Type B pancreatic cell (in vitro differentiated cells): ENCODE measurements at regions not wholly inside any gene's neighbourhood (a gene's known extent, or its start where the extent isn't known, plus 50 kb on each side); places are given as distances from the start of the nearest gene placed in this dataset.
"Not testable (repeated sequence)": the region's sequence is repeated elsewhere in the genome, so short reads cannot be mapped to it uniquely, and the experiment has no call there.

Source experiments
- DNase-seq: peaks from one replicate; pipeline ENCODE4 v3.0.0; 2021; ENCODE audit warnings: mixed read lengths; ENCODE audit not compliant: unreplicated experiment; ENCODE audit errors: extremely low spot score
- H3K27ac Mint-ChIP-seq: 2 replicates; pipeline ENCODE4 v1.8.0; 2021; ENCODE audit warnings: mild to moderate bottlenecking, mixed read lengths
- H3K27me3 Mint-ChIP-seq: 2 replicates; pipeline ENCODE4 v1.8.0; 2021; ENCODE audit warnings: mixed read lengths
- H3K36me3 Mint-ChIP-seq: 2 replicates; pipeline ENCODE4 v1.8.0; 2021; ENCODE audit warnings: mixed read lengths
- H3K4me1 Mint-ChIP-seq: one replicate; pipeline ENCODE4 v1.8.0; 2021; ENCODE audit warnings: mixed read lengths; ENCODE audit not compliant: unreplicated experiment
- H3K4me3 Mint-ChIP-seq: 2 replicates; pipeline ENCODE4 v1.8.0; 2021; ENCODE audit warnings: mild to moderate bottlenecking, mixed read lengths
- H3K9me3 Mint-ChIP-seq: 2 replicates; pipeline ENCODE4 v1.8.0; 2021; ENCODE audit warnings: mixed read lengths
- TF ChIP-seq, protein P1 (sequence below): fragments of 200-600 bp; sonication (generic); conservative IDR thresholded peaks from 2 replicates; pipeline ENCODE4 v1.5.0; 2021; ENCODE audit warnings: antibody characterized with exemption, mild to moderate bottlenecking

DNA sequence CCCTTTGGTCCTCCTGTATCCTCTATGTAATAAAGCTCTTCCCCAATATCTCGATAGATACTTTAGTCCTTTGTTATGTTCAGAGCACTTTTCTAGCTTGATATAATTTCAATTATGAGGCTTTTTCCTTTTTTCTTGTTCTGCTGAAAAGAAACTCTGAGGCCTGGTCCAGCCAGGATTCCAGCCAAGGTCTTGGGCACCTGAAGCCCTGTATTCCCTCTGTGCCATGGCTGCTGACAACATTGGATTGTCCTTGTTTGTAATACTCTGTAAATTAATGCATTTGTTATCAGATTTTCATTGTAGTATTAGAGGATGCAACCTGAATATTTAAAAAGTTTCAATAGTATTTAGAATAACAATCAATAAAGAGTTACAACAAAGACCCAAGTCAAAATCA is 67.9 kb upstream of the ADAMTS5 start:
- TF ChIP-seq, protein P1, sequence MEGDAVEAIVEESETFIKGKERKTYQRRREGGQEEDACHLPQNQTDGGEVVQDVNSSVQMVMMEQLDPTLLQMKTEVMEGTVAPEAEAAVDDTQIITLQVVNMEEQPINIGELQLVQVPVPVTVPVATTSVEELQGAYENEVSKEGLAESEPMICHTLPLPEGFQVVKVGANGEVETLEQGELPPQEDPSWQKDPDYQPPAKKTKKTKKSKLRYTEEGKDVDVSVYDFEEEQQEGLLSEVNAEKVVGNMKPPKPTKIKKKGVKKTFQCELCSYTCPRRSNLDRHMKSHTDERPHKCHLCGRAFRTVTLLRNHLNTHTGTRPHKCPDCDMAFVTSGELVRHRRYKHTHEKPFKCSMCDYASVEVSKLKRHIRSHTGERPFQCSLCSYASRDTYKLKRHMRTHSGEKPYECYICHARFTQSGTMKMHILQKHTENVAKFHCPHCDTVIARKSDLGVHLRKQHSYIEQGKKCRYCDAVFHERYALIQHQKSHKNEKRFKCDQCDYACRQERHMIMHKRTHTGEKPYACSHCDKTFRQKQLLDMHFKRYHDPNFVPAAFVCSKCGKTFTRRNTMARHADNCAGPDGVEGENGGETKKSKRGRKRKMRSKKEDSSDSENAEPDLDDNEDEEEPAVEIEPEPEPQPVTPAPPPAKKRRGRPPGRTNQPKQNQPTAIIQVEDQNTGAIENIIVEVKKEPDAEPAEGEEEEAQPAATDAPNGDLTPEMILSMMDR = no peak
- DNase-seq = no peak
- Mint-ChIP-seq H3K27ac (no peak overlapping the region), H3K9me3 (peaks cover 4% of the 10 kb centered on the region), H3K27me3 (no peaks in the 10 kb centered on the region), H3K36me3 (no peaks in the 10 kb centered on the region), H3K4me1 (no peaks in the 10 kb centered on the region), H3K4me3 (no peak overlapping the region)

DNA sequence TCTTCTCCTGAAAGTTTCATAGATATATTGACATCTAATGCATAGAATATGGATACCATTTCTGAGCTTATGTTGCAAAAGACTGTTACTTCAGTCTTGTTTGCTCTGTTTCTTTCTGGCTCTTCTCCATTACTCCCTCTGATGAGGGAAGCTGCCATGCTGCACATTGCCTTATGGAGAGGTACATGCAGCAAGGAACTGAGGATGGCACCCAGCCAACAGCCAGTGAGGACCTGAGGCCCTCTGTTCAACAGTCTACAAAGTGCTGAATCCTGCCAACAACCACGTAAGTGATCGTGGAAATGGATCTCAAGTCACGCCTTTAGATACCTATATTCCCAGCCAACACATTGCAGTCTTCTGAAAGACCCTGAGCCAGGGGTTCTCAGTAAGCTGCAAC is 66.6 kb upstream of the ADAMTS5 start:
- TF ChIP-seq, protein P1 = no peak
- H3K4me3 Mint-ChIP-seq = no peak overlapping the region
- H3K27ac Mint-ChIP-seq = no peak overlapping the region
- no peaks in the 10 kb centered on the region for H3K4me1 Mint-ChIP-seq
- DNase-seq = no peak
- no peaks in the 10 kb centered on the region for H3K27me3 Mint-ChIP-seq
- H3K9me3 Mint-ChIP-seq = no peaks in the 10 kb centered on the region
- H3K36me3 Mint-ChIP-seq = no peaks in the 10 kb centered on the region

DNA sequence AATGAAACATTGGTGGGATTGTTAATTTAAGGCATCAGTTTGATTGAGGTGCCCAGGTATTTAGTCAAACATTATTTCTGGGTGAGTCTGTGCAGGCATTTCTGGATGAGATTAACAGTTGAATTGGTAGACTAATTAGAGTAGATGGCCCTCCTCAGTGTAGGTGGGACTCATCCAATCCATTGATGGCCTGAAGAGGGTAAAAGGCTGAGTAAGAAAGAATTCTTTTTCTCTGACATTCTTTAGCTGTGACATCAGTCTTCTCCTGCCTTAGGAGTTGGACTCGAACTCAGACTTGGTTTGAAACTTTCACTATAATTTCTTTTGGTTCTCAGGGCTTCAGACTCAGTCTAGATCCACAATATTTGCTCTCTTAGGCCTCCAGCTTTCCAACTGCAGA is 59.6 kb upstream of the ADAMTS5 start:
- TF ChIP-seq, protein P1 = no peak
- Mint-ChIP-seq H3K4me3 (no peak overlapping the region), H3K27me3 (peaks cover 3% of the 10 kb centered on the region), H3K9me3 (no peaks in the 10 kb centered on the region), H3K4me1 (peaks cover 15% of the 10 kb centered on the region), H3K36me3 (no peaks in the 10 kb centered on the region), H3K27ac (no peak overlapping the region)
- no peak for DNase-seq

DNA sequence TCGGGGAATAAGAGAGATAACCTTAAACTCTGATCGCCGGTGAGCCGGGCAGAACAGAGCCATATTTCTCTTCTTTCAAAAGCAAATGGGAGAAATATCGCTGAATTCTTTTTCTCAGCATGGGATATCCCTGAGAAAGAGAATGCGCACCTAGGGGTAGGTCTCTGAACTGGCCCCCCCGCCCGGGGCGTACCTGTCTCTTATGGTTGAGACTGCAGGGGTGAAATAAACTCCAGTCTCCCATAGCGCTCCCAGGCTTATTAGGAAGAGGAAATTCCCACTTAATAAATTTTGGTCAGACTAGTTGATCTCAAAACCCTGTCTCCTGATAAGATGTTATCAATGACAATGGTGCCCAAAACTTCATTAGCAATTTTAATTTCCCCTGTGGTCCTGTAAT is 58.8 kb upstream of the ADAMTS5 start:
- not testable (repeated sequence) for H3K9me3 Mint-ChIP-seq, H3K27me3 Mint-ChIP-seq, DNase-seq, H3K4me3 Mint-ChIP-seq, H3K27ac Mint-ChIP-seq, H3K36me3 Mint-ChIP-seq
- peaks cover 15% of the 10 kb centered on the region for H3K4me1 Mint-ChIP-seq

DNA sequence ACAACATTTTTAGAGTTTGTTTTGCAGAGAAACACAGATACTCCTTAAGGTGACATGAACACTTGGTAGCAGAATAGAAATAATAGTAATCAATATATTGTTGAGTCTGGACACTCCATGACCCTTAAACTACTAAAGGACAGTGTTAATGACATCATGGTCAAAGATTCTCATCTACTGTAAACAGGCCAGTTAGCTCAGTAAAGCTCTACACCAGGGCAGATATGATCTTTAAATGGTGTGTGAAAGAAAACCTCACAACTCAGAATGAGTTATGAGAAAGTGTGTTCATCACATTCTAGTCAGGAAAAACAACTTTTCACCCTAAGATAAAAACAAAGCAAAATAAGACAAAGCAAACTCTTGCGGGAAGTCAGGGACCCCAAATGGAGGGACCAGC is 58.1 kb upstream of the ADAMTS5 start:
- no peak for DNase-seq
- Mint-ChIP-seq H3K4me1 (peaks cover 15% of the 10 kb centered on the region), H3K36me3 (no peaks in the 10 kb centered on the region), H3K9me3 (no peaks in the 10 kb centered on the region), H3K27me3 (peaks cover 3% of the 10 kb centered on the region), H3K27ac (peak overlapping the region; percentile 67), H3K4me3 (no peak overlapping the region)
- TF ChIP-seq, protein P1 = no peak

DNA sequence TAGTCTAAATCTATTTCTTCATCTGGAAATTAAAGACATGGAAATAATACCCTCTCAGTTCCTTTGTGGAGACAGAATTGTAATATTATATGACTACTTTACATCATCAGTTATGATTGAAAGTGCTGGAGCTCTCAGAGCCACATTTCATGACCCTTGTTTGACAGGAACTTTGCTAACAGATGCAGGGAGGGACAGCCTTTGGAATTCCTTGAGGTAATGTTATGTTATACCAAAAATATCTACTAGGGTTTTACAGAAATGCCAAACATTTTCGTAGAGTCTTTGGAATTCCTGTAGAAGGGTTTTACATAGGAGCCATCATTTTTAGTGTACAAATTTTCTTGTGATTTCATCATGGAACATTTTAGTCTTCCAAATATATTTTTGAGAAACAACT is 57.4 kb upstream of the ADAMTS5 start:
- TF ChIP-seq, protein P1 = no peak
- no peak for DNase-seq
- H3K27me3 Mint-ChIP-seq = peaks cover 3% of the 10 kb centered on the region
- peak overlapping the region; percentile 17 for H3K4me3 Mint-ChIP-seq
- peak overlapping the region; percentile 79 for H3K27ac Mint-ChIP-seq
- no peaks in the 10 kb centered on the region for H3K9me3 Mint-ChIP-seq
- peaks cover 15% of the 10 kb centered on the region for H3K4me1 Mint-ChIP-seq
- no peaks in the 10 kb centered on the region for H3K36me3 Mint-ChIP-seq
